ENCODE measurements at regions not wholly inside any gene's neighbourhood (a gene's known extent, or its start where the extent isn't known, plus 50 kb on each side); places are given as distances from the start of the nearest gene placed in this dataset.
"Not testable (repeated sequence)": the region's sequence is repeated elsewhere in the genome, so short reads cannot be mapped to it uniquely, and the experiment has no call there.

DNA sequence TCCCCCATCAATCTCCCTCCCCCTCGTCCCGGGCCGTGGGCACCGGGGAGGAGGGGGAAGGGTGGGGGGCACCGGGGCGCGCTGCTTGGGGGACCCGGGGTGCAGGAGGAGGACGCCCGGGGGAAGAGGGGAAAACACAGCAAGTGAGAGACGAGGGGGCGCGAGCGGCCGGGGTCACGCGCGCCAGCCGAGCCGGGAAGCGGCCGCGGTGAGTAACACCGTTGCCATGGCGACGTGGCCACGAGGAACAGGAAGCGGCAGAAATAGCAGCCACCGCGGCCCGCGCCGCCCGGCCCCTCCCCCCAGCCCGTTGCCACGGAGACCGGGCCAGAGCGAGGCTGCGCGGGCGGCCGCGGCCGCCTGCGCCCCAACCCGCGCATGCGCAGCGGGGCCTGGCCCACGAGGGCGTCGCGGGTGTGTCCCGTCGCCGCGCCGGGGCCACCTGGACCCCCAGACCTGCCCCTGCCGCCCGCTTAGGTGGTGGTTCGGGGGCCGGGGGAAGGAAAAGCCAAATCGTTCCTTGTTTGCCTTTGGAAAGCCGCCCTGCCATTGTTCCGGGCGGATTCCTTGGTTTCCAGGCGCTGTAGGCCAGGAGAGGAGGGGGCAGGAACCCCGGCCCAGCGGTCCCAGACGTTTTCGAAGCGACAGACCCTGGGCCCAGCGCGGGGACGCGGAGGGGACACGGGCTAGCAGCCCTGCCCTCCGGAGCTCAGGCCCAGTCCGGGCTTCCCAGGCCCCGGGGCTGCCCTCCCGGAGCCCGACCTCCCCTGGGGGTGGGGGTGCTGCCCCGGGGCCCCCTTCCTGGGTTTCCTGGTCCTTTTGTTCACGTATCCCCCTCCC lies 207.1 kb downstream of the C9orf50 start:
- H3K27ac ChIP-seq (replicated peaks): peak overlapping the region; percentile 99
- peak; percentile 62; the same call in 1 of the 2 replicates for TF ChIP-seq SPI1 (IDR thresholded peaks at IDR 0.05; ENCODE audit: borderline replicate concordance, low read depth)
- peak; percentile 54; the same call in 1 of the 2 replicates for TF ChIP-seq POLR2AphosphoS5 (IDR thresholded peaks at IDR 0.05; ENCODE audit: low read depth)
- TF ChIP-seq CTCF (IDR thresholded peaks at IDR 0.05; ENCODE audit: insufficient read depth, low read length): no peak
- TF ChIP-seq REST (IDR thresholded peaks at IDR 0.05; ENCODE audit: insufficient replicate concordance, low read depth): no peak
- 0 out of 2 replicates have a peak, but pooled peaks have one; percentile 26 for TF ChIP-seq GABPA (IDR thresholded peaks at IDR 0.05; ENCODE audit: low read depth)
- H3K4me3 ChIP-seq (replicated peaks; ENCODE audit: insufficient read depth, low read length): peak overlapping the region; percentile 28
- peak; percentile 90 to 97 for DNase-seq (ENCODE audit: low read depth in 1 of 2, low spot score in 1 of 2)
- H3K27me3 ChIP-seq (ENCODE audit: insufficient read depth, poor library complexity, severe bottlenecking): no peaks in the 10 kb centered on the region

GRCh38 chr9:129412814-129413536 lies 207.9 kb downstream of the C9orf50 start:
- Histone ChIP-seq H3K27me3 (ENCODE audit: insufficient read depth, poor library complexity, severe bottlenecking) (no peaks in the 10 kb centered on the region), H3K4me3 (replicated peaks; ENCODE audit: insufficient read depth, low read length) (peak overlapping the region; percentile 16), H3K27ac (replicated peaks) (peak overlapping the region; percentile 99)
- TF ChIP-seq REST (IDR thresholded peaks at IDR 0.05; ENCODE audit: insufficient replicate concordance, low read depth) (peak; percentile 28), CTCF (IDR thresholded peaks at IDR 0.05; ENCODE audit: insufficient read depth, low read length) (no peak), GABPA (IDR thresholded peaks at IDR 0.05; ENCODE audit: low read depth) (no peak), POLR2AphosphoS5 (IDR thresholded peaks at IDR 0.05; ENCODE audit: low read depth) (peak; percentile 43; the same call in 1 of the 2 replicates)
- DNase-seq (ENCODE audit: low read depth in 1 of 2, low spot score in 1 of 2): peak; percentile 61 to 74

- not testable (repeated sequence) for H3K27me3 ChIP-seq (ENCODE audit: insufficient read depth, poor library complexity, severe bottlenecking); H3K4me3 ChIP-seq (replicated peaks; ENCODE audit: insufficient read depth, low read length); DNase-seq (ENCODE audit: low read depth in 1 of 2, low spot score in 1 of 2)
- H3K27ac ChIP-seq (replicated peaks): peak overlapping the region; percentile 99
Observed at GRCh38 chr9:129412176-129412813, 208.6 kb downstream of the C9orf50 start.

Measured in HL-60 (cell line).